GM21390 (cell line): ENCODE measurements at regions not wholly inside any gene's neighbourhood (a gene's known extent, or its start where the extent isn't known, plus 50 kb on each side); places are given as distances from the start of the nearest gene placed in this dataset.
A peak's percentile ranks its signal among the peaks of the same experiment; 100 is the strongest.

Experiments
- ATAC-seq: cut with Tn5 transposase; IDR thresholded peaks from one replicate; pipeline ENCODE4 v1.9.1; 2021; ENCODE audit not compliant: unreplicated experiment

GRCh38 chr3:99236576-99236975 lies 335.1 kb upstream of the DCBLD2 start:
- no peak for ATAC-seq

- ATAC-seq, result no peak
These were observed 331.2 kb upstream of the DCBLD2 start for GRCh38 chr3:99232696-99233095.

- no peak for ATAC-seq
These were observed 317.0 kb upstream of the DCBLD2 start for GRCh38 chr3:99218468-99218867.

GRCh38 chr3:99212969-99213368 lies 311.5 kb upstream of the DCBLD2 start:
- no peak for ATAC-seq

- ATAC-seq, result no peak
These were observed 309.8 kb upstream of the DCBLD2 start for GRCh38 chr3:99211309-99211708.

GRCh38 chr3:99199021-99199420 lies 297.5 kb upstream of the DCBLD2 start:
- no peak for ATAC-seq

- no peak for ATAC-seq
These were observed 289.7 kb upstream of the DCBLD2 start for GRCh38 chr3:99191186-99191585.

- ATAC-seq, result no peak
These were observed 287.4 kb upstream of the DCBLD2 start for GRCh38 chr3:99188936-99189335.

- ATAC-seq, result no peak
These were observed 284.5 kb upstream of the DCBLD2 start for GRCh38 chr3:99186016-99186415.

GRCh38 chr3:99176169-99176964 lies 274.9 kb upstream of the DCBLD2 start:
- no peak for ATAC-seq

- ATAC-seq, result no peak
These were observed 273.8 kb upstream of the DCBLD2 start for GRCh38 chr3:99175276-99175812.

GRCh38 chr3:99172736-99173657 lies 271.5 kb upstream of the DCBLD2 start:
- peak; percentile 83 for ATAC-seq

GRCh38 chr3:99171800-99172199 lies 270.3 kb upstream of the DCBLD2 start:
- ATAC-seq, result no peak

- ATAC-seq, result no peak
These were observed 269.5 kb upstream of the DCBLD2 start for GRCh38 chr3:99170867-99171517.

- ATAC-seq, result no peak
These were observed 265.6 kb upstream of the DCBLD2 start for GRCh38 chr3:99167071-99167470.

- no peak for ATAC-seq
These were observed 261.8 kb upstream of the DCBLD2 start for GRCh38 chr3:99163314-99163713.

GRCh38 chr3:99159220-99159762 lies 257.8 kb upstream of the DCBLD2 start:
- ATAC-seq, result no peak

- ATAC-seq, result no peak
These were observed 243.5 kb upstream of the DCBLD2 start for GRCh38 chr3:99145031-99145430.

- ATAC-seq, result no peak
These were observed 242.0 kb upstream of the DCBLD2 start for GRCh38 chr3:99143493-99143892.

GRCh38 chr3:99134986-99135385 lies 233.5 kb upstream of the DCBLD2 start:
- no peak for ATAC-seq

GRCh38 chr3:99131876-99132275 lies 230.4 kb upstream of the DCBLD2 start:
- ATAC-seq, result no peak
